Effector memory CD4-positive, alpha-beta T cell (primary cell): ENCODE measurements at regions not wholly inside any gene's neighbourhood (a gene's known extent, or its start where the extent isn't known, plus 50 kb on each side); places are given as distances from the start of the nearest gene placed in this dataset.
"Not testable (repeated sequence)": the region's sequence is repeated elsewhere in the genome, so short reads cannot be mapped to it uniquely, and the experiment has no call there.

Source experiments
- DNase-seq, 3 donors: peaks; one replicate each; pipeline ENCODE4 v3.0.0-alpha.2; 2020
- H3K27ac ChIP-seq: 2 replicates; pipeline ENCODE4 v1.7.0; 2013; ENCODE audit warnings: mild to moderate bottlenecking, low read length, moderate library complexity; ENCODE audit not compliant: insufficient read depth, poor library complexity, severe bottlenecking
- H3K27me3 ChIP-seq: replicated peaks from 2 replicates; pipeline ENCODE4 v1.7.0; 2013; ENCODE audit warnings: mild to moderate bottlenecking, low read length; ENCODE audit not compliant: insufficient read depth, control insufficient read depth, poor library complexity, severe bottlenecking
- H3K36me3 ChIP-seq: 2 replicates; pipeline ENCODE4 v1.7.0; 2013; ENCODE audit warnings: mild to moderate bottlenecking, low read length, moderate library complexity; ENCODE audit not compliant: control insufficient read depth, insufficient read depth
- H3K4me1 ChIP-seq: 2 replicates; pipeline ENCODE4 v1.7.0; 2013; ENCODE audit warnings: low read length, mild to moderate bottlenecking; ENCODE audit not compliant: control insufficient read depth, insufficient read depth, poor library complexity, severe bottlenecking
- H3K4me3 ChIP-seq: 2 replicates; pipeline ENCODE4 v1.7.0; 2013; ENCODE audit warnings: low read length, low read depth, mild to moderate bottlenecking; ENCODE audit not compliant: insufficient read depth, poor library complexity, severe bottlenecking
- H3K9me3 ChIP-seq: 2 replicates; pipeline ENCODE4 v1.7.0; 2013; ENCODE audit warnings: mild to moderate bottlenecking, low read length, moderate library complexity; ENCODE audit not compliant: control insufficient read depth

- Histone ChIP-seq H3K27me3 (no peaks in the 10 kb centered on the region), H3K27ac (no peak overlapping the region), H3K4me3 (no peak overlapping the region), H3K36me3 (no peaks in the 10 kb centered on the region), H3K9me3 (no peaks in the 10 kb centered on the region), H3K4me1 (no peaks in the 10 kb centered on the region)
- no peak for DNase-seq
Measured at GRCh38 chr11:134951305-134951700, 539.3 kb upstream of the B3GAT1 start.

DNA sequence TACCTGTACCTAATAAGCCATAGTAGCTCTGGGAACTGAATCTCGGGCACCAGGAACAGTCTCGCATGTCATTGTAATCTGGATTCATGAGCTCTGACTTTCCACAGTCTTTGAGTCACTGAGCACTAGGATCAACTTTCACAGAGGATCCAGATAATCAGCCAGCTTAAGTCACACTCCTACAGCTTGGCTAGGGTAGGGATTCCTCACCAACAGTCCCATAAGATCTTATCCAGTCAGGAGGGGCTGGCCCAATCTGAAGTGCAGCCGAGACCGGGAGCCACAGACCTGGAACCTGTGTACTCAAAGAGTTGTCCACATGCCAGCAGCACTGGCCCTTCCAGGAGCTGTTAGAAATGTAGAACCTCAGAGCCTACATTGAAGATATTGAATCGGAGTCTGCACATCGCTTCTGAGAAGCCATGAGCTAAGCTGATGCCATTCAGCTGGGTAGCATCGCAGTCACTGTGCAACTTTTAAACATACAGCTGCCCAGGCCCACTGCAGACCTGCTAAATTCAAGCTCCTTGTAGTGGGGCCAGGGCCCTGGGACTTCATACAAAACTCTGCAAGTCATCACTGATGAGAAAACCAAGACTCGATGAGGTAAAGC is 538.8 kb upstream of the B3GAT1 start:
- Histone ChIP-seq H3K27ac (no peak overlapping the region), H3K9me3 (no peaks in the 10 kb centered on the region), H3K36me3 (no peaks in the 10 kb centered on the region), H3K4me3 (no peak overlapping the region), H3K4me1 (no peaks in the 10 kb centered on the region), H3K27me3 (no peaks in the 10 kb centered on the region)
- no peak for DNase-seq

DNA sequence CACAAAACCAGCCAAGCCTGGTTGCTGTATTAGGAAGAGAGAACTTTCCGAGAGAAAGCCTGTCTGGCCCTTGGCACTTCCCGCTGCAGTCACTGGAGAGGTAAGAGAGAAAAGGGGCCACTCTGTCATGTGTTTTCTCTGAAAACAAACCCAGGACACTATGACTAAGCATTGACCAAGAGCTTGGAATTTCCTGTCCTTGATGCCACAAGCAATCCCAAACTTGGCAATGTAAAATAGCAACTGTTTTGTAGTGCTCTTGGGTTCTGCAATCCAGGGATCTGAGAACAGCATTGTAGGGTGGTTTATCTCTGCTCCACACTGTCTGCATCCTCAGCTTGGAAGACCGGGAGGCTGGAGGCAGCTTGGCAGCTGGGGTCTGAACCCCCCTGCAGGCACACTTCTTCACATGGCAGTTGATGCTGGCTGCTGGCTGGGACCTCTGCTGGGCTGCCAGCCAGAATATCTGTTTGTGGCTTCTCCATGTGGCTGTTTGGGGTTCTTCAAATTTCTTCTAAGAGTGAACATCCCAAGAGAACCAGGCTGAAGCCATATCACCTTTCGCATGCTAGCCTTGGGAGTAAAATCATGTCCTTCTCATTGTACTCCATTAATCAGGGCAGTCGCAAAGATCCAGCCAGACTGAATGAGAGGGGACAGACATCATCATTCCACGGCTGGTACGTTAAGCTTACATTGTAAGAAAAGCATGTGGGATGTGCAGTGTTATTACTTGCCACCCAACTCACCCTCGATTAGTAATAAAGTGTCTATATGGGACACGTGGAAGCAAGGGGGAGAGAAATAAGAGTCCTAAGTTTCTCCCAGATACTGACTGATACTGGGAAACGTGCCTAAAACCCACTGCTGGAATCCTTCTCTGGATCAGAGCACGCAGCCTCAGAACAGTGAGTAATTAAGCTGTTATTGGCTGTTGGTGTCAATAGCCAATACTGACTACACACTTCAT is 537.4 kb upstream of the B3GAT1 start:
- Histone ChIP-seq H3K36me3 (no peaks in the 10 kb centered on the region), H3K27me3 (no peaks in the 10 kb centered on the region), H3K4me3 (no peak overlapping the region), H3K9me3 (no peaks in the 10 kb centered on the region), H3K4me1 (no peaks in the 10 kb centered on the region), H3K27ac (no peak overlapping the region)
- DNase-seq = no peak

GRCh38 chr11:134947556-134947955 is 535.5 kb upstream of the B3GAT1 start:
- H3K36me3 ChIP-seq = no peaks in the 10 kb centered on the region
- no peak for DNase-seq
- H3K4me1 ChIP-seq = no peaks in the 10 kb centered on the region
- H3K27ac ChIP-seq = no peak overlapping the region
- H3K9me3 ChIP-seq = no peaks in the 10 kb centered on the region
- H3K4me3 ChIP-seq = no peak overlapping the region
- H3K27me3 ChIP-seq = no peaks in the 10 kb centered on the region

DNA sequence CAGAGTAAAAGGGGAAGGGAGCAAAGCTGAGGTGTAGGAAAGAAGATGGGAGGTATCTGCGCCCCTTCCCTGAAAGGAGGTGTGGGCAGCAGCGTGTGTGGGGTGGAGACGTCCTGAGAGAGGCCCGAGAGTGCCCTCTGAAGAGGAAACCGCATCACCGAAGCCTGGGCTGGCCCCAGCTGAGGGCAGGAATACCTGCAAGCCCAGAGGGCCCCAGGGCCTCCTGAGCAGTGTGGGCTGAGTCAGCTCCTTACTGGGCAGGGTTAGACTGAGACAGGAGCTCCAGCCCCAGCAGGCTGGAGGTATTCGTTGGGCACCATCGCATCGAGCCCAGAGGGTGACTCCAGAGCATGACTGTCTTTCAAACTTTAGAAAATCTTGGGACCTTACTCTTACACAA is 534.0 kb upstream of the B3GAT1 start:
- Histone ChIP-seq H3K4me1 (no peaks in the 10 kb centered on the region), H3K36me3 (no peaks in the 10 kb centered on the region), H3K4me3 (no peak overlapping the region), H3K27me3 (peaks cover 3% of the 10 kb centered on the region), H3K9me3 (no peaks in the 10 kb centered on the region), H3K27ac (no peak overlapping the region)
- DNase-seq = no peak

- Histone ChIP-seq H3K4me1 (no peaks in the 10 kb centered on the region), H3K27me3 (peaks cover 3% of the 10 kb centered on the region), H3K9me3 (no peaks in the 10 kb centered on the region), H3K27ac (no peak overlapping the region), H3K36me3 (no peaks in the 10 kb centered on the region), H3K4me3 (no peak overlapping the region)
- no peak for DNase-seq
Measured at GRCh38 chr11:134944986-134945385, 532.9 kb upstream of the B3GAT1 start.

DNA sequence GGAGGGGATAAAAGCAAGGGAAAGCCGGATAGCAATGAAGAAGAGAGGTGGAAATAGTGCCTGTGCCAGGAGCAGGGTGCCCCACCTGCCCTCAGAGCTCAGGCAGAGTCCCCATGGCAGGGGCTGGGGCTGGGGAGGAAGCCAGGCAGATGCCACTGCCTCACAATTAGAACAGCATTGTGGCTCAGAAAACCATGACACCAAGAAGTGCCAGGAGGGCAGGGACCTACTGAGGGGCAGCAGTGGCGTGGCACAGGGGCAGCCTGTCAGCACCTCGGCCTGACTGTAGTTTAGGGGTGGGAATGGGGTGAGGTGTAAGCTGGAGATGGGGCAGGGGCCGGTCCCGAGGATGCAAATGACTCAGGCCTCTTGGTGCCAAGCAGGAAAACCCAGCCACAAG is 532.1 kb upstream of the B3GAT1 start:
- no peaks in the 10 kb centered on the region for H3K9me3 ChIP-seq
- peaks cover 3% of the 10 kb centered on the region for H3K27me3 ChIP-seq
- DNase-seq = no peak
- no peak overlapping the region for H3K4me3 ChIP-seq
- no peaks in the 10 kb centered on the region for H3K4me1 ChIP-seq
- H3K27ac ChIP-seq = no peak overlapping the region
- H3K36me3 ChIP-seq = no peaks in the 10 kb centered on the region

GRCh38 chr11:134943544-134943943 is 531.5 kb upstream of the B3GAT1 start:
- H3K9me3 ChIP-seq = no peaks in the 10 kb centered on the region
- peaks cover 3% of the 10 kb centered on the region for H3K27me3 ChIP-seq
- H3K4me3 ChIP-seq = no peak overlapping the region
- H3K27ac ChIP-seq = no peak overlapping the region
- no peaks in the 10 kb centered on the region for H3K36me3 ChIP-seq
- no peak for DNase-seq
- H3K4me1 ChIP-seq = no peaks in the 10 kb centered on the region

DNA sequence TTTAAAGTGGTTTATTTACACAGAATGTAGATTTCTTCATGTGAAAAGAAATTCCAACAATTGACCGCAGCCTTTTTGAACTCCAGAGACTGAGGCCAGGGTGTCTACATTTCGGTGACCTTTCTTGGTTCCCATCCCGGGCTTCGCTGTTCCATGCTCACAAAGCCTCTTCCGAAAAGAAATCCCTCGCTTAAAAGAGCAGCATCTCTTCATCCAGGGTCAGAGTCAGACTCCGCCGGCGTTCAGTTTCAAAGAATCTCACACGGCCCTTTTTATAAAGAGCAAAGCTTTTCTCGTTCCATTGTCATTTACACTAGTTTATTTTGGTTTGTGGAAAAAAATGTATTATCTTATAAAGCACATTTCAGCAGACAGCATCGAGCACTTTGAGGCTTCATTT is 530.6 kb upstream of the B3GAT1 start:
- H3K27ac ChIP-seq = no peak overlapping the region
- H3K9me3 ChIP-seq = no peaks in the 10 kb centered on the region
- peaks cover 3% of the 10 kb centered on the region for H3K27me3 ChIP-seq
- H3K4me3 ChIP-seq = no peak overlapping the region
- H3K4me1 ChIP-seq = no peaks in the 10 kb centered on the region
- no peaks in the 10 kb centered on the region for H3K36me3 ChIP-seq
- DNase-seq = no peak

DNA sequence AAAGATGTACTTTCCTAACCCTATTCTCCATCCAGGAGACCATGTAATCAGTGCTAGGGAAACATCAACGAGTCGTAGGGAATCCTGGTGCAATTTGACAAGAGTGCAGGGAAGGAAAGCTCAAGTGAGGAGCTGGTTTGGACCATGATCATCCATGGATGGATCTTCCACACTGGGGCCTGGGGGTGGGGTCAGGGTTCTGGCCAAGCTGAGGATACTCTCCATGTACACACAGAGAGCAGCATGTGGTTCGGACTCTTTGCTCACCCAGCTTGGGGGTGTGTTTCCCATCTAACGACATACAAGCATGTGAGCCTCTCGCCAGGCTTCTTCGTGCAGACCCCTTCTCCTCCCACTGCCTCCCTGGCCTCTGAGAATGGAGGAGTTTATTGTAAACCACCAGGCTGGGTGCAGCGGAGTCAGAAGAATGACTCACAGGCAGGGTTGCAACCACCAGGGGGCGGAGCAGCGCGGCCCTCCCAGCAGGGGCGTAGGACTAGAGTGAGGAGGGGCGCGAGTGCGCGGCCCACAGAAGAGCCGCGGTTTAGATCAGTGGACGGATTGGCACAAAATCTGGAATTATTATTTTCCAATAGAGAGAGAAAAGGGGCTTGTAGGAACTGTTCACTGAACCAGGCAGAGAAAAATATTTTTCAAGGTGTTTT is 530.0 kb upstream of the B3GAT1 start:
- not testable (repeated sequence) for H3K27me3 ChIP-seq, H3K36me3 ChIP-seq, H3K27ac ChIP-seq, H3K4me1 ChIP-seq, H3K9me3 ChIP-seq, H3K4me3 ChIP-seq, DNase-seq
